HL-60 (cell line): ENCODE measurements at regions not wholly inside any gene's neighbourhood (a gene's known extent, or its start where the extent isn't known, plus 50 kb on each side); places are given as distances from the start of the nearest gene placed in this dataset.

Source experiments
- TF ChIP-seq, protein P1 (sequence below): IDR thresholded peaks from 2 replicates; pipeline ENCODE4 v1.6.1; 2012; ENCODE audit warnings: low read depth; ENCODE audit not compliant: insufficient replicate concordance
- TF ChIP-seq, protein P2 (sequence below): IDR thresholded peaks from one replicate; pipeline ENCODE4 v1.5.1; 2011; ENCODE audit warnings: low read length, control low read depth, inconsistent platforms; ENCODE audit not compliant: insufficient read depth

DNA sequence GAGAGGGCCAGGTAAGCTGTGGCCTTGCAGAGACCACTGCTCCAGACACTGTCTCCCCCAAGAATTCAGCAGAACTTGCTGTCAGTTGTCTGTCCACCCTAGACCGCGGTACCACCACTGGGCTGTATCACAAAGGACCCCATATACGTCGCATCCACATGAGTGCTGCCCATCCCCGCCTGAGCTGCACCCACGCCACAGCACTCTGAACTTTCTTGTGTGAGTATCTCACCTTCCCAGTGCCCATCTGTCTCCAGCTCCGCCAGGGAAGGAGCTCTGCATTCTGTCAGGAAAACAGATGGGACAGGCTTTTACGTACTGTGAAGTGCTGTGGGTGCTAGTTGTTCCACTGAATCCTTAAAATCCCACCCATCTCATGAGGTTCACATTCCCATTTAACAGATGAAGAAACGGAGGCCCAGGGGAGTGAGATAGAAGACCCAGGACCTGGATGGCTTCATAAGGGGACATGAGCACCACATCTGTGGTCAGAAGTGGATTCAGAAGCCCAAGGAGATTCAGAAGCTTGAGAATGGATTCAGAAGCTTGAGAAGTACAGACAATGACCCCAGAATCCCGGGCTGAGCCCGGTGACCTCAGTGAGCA, 102.5 kb upstream of the ZMIZ1 start:
- TF ChIP-seq, protein P1, sequence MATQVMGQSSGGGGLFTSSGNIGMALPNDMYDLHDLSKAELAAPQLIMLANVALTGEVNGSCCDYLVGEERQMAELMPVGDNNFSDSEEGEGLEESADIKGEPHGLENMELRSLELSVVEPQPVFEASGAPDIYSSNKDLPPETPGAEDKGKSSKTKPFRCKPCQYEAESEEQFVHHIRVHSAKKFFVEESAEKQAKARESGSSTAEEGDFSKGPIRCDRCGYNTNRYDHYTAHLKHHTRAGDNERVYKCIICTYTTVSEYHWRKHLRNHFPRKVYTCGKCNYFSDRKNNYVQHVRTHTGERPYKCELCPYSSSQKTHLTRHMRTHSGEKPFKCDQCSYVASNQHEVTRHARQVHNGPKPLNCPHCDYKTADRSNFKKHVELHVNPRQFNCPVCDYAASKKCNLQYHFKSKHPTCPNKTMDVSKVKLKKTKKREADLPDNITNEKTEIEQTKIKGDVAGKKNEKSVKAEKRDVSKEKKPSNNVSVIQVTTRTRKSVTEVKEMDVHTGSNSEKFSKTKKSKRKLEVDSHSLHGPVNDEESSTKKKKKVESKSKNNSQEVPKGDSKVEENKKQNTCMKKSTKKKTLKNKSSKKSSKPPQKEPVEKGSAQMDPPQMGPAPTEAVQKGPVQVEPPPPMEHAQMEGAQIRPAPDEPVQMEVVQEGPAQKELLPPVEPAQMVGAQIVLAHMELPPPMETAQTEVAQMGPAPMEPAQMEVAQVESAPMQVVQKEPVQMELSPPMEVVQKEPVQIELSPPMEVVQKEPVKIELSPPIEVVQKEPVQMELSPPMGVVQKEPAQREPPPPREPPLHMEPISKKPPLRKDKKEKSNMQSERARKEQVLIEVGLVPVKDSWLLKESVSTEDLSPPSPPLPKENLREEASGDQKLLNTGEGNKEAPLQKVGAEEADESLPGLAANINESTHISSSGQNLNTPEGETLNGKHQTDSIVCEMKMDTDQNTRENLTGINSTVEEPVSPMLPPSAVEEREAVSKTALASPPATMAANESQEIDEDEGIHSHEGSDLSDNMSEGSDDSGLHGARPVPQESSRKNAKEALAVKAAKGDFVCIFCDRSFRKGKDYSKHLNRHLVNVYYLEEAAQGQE = no peak
- TF ChIP-seq, protein P2, sequence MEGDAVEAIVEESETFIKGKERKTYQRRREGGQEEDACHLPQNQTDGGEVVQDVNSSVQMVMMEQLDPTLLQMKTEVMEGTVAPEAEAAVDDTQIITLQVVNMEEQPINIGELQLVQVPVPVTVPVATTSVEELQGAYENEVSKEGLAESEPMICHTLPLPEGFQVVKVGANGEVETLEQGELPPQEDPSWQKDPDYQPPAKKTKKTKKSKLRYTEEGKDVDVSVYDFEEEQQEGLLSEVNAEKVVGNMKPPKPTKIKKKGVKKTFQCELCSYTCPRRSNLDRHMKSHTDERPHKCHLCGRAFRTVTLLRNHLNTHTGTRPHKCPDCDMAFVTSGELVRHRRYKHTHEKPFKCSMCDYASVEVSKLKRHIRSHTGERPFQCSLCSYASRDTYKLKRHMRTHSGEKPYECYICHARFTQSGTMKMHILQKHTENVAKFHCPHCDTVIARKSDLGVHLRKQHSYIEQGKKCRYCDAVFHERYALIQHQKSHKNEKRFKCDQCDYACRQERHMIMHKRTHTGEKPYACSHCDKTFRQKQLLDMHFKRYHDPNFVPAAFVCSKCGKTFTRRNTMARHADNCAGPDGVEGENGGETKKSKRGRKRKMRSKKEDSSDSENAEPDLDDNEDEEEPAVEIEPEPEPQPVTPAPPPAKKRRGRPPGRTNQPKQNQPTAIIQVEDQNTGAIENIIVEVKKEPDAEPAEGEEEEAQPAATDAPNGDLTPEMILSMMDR = no peak
